ENCODE measurements at regions not wholly inside any gene's neighbourhood (a gene's known extent, or its start where the extent isn't known, plus 50 kb on each side); places are given as distances from the start of the nearest gene placed in this dataset.

DNA sequence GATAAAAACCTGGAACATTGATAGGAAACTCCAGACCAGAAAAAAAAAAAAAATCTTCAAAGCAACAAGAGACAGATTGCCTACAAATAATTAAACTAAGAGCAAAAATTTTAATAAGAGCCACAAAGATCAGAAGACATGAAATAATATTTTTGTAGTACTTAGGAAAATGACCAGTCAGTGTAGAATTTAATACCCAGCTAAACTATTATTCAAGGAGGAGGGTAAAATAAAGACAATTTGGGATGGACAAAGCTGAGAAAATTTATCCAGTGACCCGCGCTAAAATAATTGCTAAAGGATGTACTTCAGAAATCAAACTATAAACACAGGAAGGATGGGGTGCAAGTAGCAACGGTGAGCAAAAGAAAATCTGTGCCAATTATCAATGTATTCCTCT, 133.2 kb downstream of the AQP9 start:
- ChIA-PET CTCF (no interaction called here), POLR2A (ENCODE audit: low non-redundant PET) (no interaction called here)
- Histone ChIP-seq H3K4me1 (ENCODE audit: insufficient read depth, low read length, poor library complexity, severe bottlenecking) (no peaks in the 10 kb centered on the region), H3K36me3 (ENCODE audit: insufficient read depth, low read length, poor library complexity, severe bottlenecking) (no peaks in the 10 kb centered on the region), H3K27ac (ENCODE audit: low read depth, low read length, poor library complexity, severe bottlenecking) (no peak overlapping the region), H3K9me3 (ENCODE audit: low read depth, low read length, poor library complexity, severe bottlenecking) (no peaks in the 10 kb centered on the region), H3K27me3 (replicated peaks; ENCODE audit: insufficient read depth, low read depth, low read length, poor library complexity) (no peaks in the 10 kb centered on the region), H3K4me3 (ENCODE audit: low read depth, low read length, poor library complexity, severe bottlenecking) (no peak overlapping the region)
- intact Hi-C loops (cut with micrococcal nuclease; ENCODE audit: unreplicated experiment) = loop anchor here (5.0 to 10.0 kb wide), 2 partner anchors 473 to 501 kb away; partner anchors contain the start of genes ADAM10 and MINDY2
- DNase-seq (ENCODE audit: low spot score) = no peak
- no peak for TF ChIP-seq EZH2 (IDR thresholded peaks at IDR 0.05; ENCODE audit: borderline replicate concordance, low read depth, low read length, poor library complexity, severe bottlenecking)
- TF ChIP-seq, protein P1, sequence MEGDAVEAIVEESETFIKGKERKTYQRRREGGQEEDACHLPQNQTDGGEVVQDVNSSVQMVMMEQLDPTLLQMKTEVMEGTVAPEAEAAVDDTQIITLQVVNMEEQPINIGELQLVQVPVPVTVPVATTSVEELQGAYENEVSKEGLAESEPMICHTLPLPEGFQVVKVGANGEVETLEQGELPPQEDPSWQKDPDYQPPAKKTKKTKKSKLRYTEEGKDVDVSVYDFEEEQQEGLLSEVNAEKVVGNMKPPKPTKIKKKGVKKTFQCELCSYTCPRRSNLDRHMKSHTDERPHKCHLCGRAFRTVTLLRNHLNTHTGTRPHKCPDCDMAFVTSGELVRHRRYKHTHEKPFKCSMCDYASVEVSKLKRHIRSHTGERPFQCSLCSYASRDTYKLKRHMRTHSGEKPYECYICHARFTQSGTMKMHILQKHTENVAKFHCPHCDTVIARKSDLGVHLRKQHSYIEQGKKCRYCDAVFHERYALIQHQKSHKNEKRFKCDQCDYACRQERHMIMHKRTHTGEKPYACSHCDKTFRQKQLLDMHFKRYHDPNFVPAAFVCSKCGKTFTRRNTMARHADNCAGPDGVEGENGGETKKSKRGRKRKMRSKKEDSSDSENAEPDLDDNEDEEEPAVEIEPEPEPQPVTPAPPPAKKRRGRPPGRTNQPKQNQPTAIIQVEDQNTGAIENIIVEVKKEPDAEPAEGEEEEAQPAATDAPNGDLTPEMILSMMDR (conservative IDR thresholded peaks at IDR 0.05; ENCODE audit: low read depth, low read length) = no peak
- BruUV-seq (replicated peaks) = no TSS peak

DNA sequence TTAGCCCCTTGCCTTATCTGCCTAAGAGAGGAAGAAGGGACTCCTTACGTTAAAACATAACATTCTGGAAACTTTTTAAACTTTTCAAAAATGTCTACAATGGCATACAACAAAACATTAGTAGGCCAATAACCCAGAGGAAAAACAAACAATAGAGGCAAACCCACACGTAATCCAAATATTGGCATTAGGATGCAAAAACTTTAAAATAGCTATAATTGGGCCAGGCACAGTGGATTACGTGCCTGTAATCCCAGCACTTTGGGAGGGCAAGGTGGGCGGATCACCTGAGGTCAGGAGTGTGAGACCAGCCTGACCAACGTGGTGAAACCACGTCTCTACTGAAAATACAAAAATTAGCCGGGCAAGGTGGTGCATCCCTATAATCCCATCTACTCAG, 134.9 kb downstream of the AQP9 start:
- intact Hi-C loops (cut with micrococcal nuclease; ENCODE audit: unreplicated experiment) = loop anchor here (5.0 to 10.0 kb wide), 2 partner anchors 472 to 499 kb away; partner anchors contain the start of genes ADAM10 and MINDY2
- TF ChIP-seq, protein P1 (conservative IDR thresholded peaks at IDR 0.05; ENCODE audit: low read depth, low read length) = no peak
- TF ChIP-seq EZH2 (IDR thresholded peaks at IDR 0.05; ENCODE audit: borderline replicate concordance, low read depth, low read length, poor library complexity, severe bottlenecking) = no peak
- DNase-seq (ENCODE audit: low spot score) = no peak
- no peak overlapping the region for H3K27ac ChIP-seq (ENCODE audit: low read depth, low read length, poor library complexity, severe bottlenecking)
- no peak overlapping the region for H3K4me3 ChIP-seq (ENCODE audit: low read depth, low read length, poor library complexity, severe bottlenecking)
- BruUV-seq (replicated peaks) = no TSS peak
- H3K27me3 ChIP-seq (replicated peaks; ENCODE audit: insufficient read depth, low read depth, low read length, poor library complexity) = no peaks in the 10 kb centered on the region
- H3K9me3 ChIP-seq (ENCODE audit: low read depth, low read length, poor library complexity, severe bottlenecking) = no peaks in the 10 kb centered on the region
- H3K4me1 ChIP-seq (ENCODE audit: insufficient read depth, low read length, poor library complexity, severe bottlenecking) = no peaks in the 10 kb centered on the region
- ChIA-PET CTCF (no interaction called here), POLR2A (ENCODE audit: low non-redundant PET) (no interaction called here)
- H3K36me3 ChIP-seq (ENCODE audit: insufficient read depth, low read length, poor library complexity, severe bottlenecking) = no peaks in the 10 kb centered on the region

DNA sequence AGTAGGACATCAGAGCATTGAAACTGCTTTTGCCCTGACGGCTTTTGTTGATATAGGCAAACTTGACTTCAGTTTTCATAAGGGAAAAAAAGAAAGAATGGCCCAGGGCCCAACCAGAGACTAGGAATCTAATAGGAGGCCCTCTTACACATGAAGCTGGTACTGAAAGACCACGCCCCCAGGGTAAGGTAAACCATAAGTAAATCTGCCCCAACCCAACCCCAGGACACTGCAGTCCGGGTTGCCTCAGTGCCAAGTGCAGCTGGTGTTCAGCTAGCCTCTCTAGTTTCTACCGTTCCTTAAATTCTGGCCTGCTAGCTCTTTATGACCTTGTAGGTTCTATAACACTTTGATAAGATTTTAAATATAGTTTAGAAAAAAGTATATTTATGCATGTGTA, 136.7 kb downstream of the AQP9 start:
- CTCF ChIA-PET = no interaction called here
- no peak for DNase-seq (ENCODE audit: low spot score)
- H3K27ac ChIP-seq (ENCODE audit: low read depth, low read length, poor library complexity, severe bottlenecking) = no peak overlapping the region

More for the DNA sequence above, 136.7 kb downstream of the AQP9 start:
- intact Hi-C loops (cut with micrococcal nuclease; ENCODE audit: unreplicated experiment) = loop anchor here (5.0 to 10.0 kb wide), 2 partner anchors 470 to 497 kb away; partner anchors contain the start of genes ADAM10 and MINDY2
- no peaks in the 10 kb centered on the region for H3K36me3 ChIP-seq (ENCODE audit: insufficient read depth, low read length, poor library complexity, severe bottlenecking)
- no peaks in the 10 kb centered on the region for H3K9me3 ChIP-seq (ENCODE audit: low read depth, low read length, poor library complexity, severe bottlenecking)
- H3K27me3 ChIP-seq (replicated peaks; ENCODE audit: insufficient read depth, low read depth, low read length, poor library complexity) = no peaks in the 10 kb centered on the region
- POLR2A ChIA-PET (ENCODE audit: low non-redundant PET) = no interaction called here
- no TSS peak for BruUV-seq (replicated peaks)
- H3K4me1 ChIP-seq (ENCODE audit: insufficient read depth, low read length, poor library complexity, severe bottlenecking) = no peaks in the 10 kb centered on the region
- TF ChIP-seq, protein P1 (conservative IDR thresholded peaks at IDR 0.05; ENCODE audit: low read depth, low read length) = no peak
- no peak for TF ChIP-seq EZH2 (IDR thresholded peaks at IDR 0.05; ENCODE audit: borderline replicate concordance, low read depth, low read length, poor library complexity, severe bottlenecking)
- no peak overlapping the region for H3K4me3 ChIP-seq (ENCODE audit: low read depth, low read length, poor library complexity, severe bottlenecking)
